Epithelial cell of proximal tubule (primary cell): ENCODE measurements at regions not wholly inside any gene's neighbourhood (a gene's known extent, or its start where the extent isn't known, plus 50 kb on each side); places are given as distances from the start of the nearest gene placed in this dataset.
A peak's percentile ranks its signal among the peaks of the same experiment; 100 is the strongest.

Source experiments
- DNase-seq: peaks from one replicate; pipeline ENCODE4 v3.0.0-alpha.2; 2011; ENCODE audit warnings: low read depth
- H3K4me3 ChIP-seq: 2 replicates; pipeline ENCODE4 v1.5.1; 2011; ENCODE audit warnings: low read depth, mild to moderate bottlenecking, low read length
- TF ChIP-seq, protein P1 (sequence below): conservative IDR thresholded peaks from 2 replicates; pipeline ENCODE4 v1.5.1; 2012; ENCODE audit warnings: low read depth, mild to moderate bottlenecking, low read length

DNA sequence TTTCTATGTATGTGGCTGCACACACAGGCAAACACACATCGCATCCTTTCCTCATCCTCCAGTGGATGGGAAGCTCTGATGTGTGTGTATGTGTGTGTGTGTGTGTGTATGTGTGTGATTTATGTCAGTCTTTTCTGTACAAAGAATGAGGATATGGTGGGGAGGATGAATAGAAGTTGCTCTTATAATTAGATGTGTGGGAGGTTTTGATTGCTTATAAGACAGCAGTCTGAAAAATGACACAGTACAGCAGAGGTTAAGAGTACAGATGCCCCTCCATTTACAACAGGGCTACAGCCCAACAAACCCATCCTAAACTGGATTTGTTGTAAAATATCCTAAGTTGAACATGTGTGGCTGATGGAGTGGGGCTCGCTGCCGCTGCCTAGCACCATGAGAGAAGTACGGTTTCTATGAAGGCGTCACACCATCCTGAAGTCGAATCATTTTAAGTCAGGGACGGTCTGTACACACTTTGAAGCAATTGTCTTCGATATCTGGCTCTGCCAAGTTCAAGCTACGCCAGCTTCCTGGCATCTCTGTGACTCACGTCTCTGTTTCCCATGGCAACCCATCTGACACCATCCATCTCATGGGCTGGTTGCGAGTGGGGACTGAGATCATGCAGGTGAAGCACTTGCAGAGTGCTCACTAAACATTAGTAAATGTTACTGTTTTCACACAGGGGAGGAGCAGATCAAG, 252.6 kb downstream of the MYLK4 start:
- no peak overlapping the region for H3K4me3 ChIP-seq
- TF ChIP-seq, protein P1, sequence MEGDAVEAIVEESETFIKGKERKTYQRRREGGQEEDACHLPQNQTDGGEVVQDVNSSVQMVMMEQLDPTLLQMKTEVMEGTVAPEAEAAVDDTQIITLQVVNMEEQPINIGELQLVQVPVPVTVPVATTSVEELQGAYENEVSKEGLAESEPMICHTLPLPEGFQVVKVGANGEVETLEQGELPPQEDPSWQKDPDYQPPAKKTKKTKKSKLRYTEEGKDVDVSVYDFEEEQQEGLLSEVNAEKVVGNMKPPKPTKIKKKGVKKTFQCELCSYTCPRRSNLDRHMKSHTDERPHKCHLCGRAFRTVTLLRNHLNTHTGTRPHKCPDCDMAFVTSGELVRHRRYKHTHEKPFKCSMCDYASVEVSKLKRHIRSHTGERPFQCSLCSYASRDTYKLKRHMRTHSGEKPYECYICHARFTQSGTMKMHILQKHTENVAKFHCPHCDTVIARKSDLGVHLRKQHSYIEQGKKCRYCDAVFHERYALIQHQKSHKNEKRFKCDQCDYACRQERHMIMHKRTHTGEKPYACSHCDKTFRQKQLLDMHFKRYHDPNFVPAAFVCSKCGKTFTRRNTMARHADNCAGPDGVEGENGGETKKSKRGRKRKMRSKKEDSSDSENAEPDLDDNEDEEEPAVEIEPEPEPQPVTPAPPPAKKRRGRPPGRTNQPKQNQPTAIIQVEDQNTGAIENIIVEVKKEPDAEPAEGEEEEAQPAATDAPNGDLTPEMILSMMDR: no peak
- DNase-seq: peak; percentile 63

DNA sequence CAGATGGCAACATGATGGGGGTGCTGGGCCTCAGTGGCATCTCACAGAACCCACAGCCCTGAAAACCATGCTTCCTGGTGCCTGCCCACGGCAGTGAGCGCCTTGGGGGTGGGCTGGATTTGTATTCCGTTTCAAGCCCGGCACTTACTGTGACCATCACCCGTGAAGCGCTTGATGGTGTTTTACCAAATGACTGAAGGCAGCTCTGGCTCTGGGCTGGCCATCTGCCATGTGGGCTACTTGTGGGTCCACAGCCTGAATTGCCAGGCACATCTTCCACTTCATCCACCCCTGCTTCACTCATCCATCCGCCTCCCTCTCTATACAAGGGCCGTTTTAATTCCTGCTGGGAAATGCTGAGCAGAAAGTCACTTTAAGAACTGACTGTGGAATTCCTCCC, 250.9 kb upstream of the GMDS start:
- DNase-seq: no peak
- no peak overlapping the region for H3K4me3 ChIP-seq
- TF ChIP-seq, protein P1: no peak

DNA sequence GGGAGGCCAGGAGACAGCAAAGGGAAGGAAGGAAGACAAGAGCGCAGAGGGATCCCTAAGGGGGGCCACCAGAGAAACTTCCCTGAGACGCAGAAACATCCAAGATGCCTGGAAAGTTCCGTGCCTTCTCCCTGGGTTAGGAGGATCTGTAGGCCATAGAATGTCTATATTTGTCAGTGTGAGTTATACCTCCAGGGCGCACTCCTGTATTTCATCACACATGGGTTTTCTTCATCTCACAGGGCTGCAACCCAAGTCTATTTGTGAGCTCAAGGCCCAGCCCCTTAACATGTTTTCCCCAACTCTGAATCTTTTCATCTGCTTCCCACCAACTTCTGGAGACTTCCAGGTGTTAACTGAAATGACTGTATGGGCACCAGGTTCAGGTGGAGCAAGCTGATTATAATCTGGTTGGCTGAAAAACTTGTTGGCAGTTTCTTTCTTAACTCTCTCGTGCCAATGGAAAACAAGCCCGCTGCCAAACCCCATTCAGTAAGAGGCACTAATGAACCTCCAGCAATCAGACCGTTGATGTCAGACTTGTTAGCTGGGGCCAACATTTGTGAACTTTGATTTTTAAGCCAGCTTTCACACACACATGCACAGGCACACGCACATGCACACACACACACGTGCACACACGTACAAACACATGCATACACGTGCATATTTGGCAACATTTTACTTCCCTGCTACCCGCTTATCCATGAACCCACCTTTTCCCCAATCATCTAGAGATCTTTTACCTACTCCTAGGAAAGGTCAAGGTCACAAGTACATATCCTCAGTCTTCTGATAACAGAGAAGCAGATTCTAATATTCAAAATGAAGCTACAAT, 247.5 kb upstream of the GMDS start:
- TF ChIP-seq, protein P1: no peak
- H3K4me3 ChIP-seq: no peak overlapping the region
- no peak for DNase-seq

DNA sequence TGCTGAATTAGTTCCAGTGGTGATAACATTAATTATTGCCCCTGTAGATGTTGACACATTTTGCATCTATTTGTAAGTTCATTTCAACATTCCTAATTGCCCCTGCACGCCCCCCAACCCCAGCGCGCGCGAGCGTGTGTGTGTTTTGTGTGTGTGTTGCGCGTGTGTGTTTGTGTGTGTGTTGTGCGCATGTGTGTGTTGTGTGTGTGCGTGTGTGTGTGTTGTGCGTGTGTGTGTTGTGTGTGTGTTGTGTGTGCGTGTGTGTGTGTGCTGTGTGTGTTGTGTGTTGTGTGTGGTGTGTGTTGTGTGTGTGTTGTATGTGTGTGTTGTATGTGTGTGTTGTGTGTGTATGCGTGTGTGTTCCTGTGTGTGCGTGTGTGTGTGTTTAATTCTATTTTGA, 245.7 kb upstream of the GMDS start:
- H3K4me3 ChIP-seq: no peak overlapping the region
- TF ChIP-seq, protein P1: no peak
- no peak for DNase-seq

DNA sequence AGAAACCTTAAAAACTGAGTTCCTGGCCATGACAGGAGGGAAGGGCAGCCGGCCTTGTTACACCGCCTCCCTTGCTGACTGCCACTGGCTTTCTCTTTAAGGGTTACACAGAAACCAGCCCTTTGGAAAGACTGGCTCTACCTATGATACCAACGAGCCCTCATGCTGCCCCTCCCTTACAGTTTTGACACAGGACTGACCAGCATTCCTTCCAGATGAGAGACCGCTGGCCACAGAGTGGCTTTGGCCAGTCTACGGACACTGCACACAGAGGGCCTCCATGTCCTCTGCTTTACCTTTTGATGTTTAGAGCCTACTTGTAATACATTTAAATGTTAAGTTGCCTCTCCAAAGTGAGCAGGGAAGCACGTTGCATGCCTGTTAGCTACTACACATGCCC, 243.2 kb upstream of the GMDS start:
- no peak for DNase-seq
- no peak overlapping the region for H3K4me3 ChIP-seq
- TF ChIP-seq, protein P1: no peak

DNA sequence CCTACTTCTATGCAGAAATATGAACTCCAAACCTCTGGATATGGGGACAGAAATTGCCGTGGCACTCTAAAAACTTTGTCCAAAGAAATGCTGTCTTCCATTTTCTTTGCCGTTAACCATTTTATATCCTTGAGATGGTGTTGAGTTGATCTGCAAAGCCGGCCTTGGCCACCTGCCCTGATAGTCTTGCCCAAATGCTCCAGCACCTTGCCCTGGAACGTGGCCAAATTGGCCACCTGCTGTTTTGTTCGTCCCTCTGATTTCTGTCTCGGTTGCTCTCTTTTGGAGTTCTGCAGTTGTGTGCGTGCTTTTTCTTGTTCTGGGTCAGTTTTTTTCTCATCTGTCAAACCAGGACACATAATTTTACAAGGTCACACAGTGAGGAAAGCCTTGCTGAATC, 239.7 kb upstream of the GMDS start:
- DNase-seq: no peak
- H3K4me3 ChIP-seq: no peak overlapping the region
- TF ChIP-seq, protein P1: no peak
